Coronary artery (tissue), 2 donors: ENCODE measurements at regions not wholly inside any gene's neighbourhood (a gene's known extent, or its start where the extent isn't known, plus 50 kb on each side); places are given as distances from the start of the nearest gene placed in this dataset.
"Not testable (repeated sequence)": the region's sequence is repeated elsewhere in the genome, so short reads cannot be mapped to it uniquely, and the experiment has no call there.

Experiments used
- DNase-seq: peaks from one replicate; pipeline ENCODE4 v3.0.0-alpha.2; 2017; ENCODE audit warnings: low spot score
- H3K27ac ChIP-seq, 2 donors: fragments of 200-600 bp; sonication (generic); one replicate each; pipeline ENCODE4 v1.5.1; 2016 to 2019
- H3K4me3 ChIP-seq: fragments of 200-600 bp; sonication (generic); 2 replicates; pipeline ENCODE4 v1.5.1; 2016; ENCODE audit warnings: mild to moderate bottlenecking, moderate library complexity
- TF ChIP-seq, protein P1 (sequence below): fragments of 200-600 bp; sonication (generic); IDR thresholded peaks from one replicate; pipeline ENCODE4 v1.5.1; 2019; ENCODE audit warnings: antibody characterized with exemption

DNA sequence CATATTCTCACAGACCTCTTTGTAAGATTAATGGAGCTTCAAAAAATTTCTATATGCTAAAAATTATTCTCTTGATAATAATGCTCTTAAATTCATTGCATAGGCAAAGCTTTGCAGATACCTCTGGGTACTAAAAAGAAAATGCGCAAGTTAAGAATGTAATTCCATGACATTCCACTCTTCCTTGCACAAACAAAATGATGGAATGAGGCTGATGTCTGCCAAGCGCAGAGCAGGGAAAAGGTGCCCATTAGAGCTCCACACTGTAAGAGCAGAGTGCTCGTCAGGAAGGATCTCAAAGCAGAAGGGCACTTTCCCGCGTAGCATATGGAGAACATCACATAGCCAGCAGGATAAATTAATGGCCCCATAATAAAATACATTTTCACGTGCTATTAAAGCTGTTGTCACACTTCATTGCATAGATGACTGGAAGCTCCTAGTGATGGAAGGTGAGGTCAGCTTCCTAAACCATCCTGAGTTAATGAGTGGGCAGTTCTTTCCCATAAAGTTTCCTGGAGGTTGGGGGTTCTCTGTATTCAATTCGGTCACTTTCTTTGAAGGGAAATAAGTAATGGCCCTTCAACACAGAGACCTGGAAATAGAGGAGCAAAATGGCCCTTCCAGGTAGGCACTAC, 1058.9 kb downstream of the GALC start:
- Histone ChIP-seq H3K4me3 (no peak overlapping the region), H3K27ac (no peak overlapping the region)
- TF ChIP-seq, protein P1, sequence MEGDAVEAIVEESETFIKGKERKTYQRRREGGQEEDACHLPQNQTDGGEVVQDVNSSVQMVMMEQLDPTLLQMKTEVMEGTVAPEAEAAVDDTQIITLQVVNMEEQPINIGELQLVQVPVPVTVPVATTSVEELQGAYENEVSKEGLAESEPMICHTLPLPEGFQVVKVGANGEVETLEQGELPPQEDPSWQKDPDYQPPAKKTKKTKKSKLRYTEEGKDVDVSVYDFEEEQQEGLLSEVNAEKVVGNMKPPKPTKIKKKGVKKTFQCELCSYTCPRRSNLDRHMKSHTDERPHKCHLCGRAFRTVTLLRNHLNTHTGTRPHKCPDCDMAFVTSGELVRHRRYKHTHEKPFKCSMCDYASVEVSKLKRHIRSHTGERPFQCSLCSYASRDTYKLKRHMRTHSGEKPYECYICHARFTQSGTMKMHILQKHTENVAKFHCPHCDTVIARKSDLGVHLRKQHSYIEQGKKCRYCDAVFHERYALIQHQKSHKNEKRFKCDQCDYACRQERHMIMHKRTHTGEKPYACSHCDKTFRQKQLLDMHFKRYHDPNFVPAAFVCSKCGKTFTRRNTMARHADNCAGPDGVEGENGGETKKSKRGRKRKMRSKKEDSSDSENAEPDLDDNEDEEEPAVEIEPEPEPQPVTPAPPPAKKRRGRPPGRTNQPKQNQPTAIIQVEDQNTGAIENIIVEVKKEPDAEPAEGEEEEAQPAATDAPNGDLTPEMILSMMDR: no peak
- DNase-seq: no peak

DNA sequence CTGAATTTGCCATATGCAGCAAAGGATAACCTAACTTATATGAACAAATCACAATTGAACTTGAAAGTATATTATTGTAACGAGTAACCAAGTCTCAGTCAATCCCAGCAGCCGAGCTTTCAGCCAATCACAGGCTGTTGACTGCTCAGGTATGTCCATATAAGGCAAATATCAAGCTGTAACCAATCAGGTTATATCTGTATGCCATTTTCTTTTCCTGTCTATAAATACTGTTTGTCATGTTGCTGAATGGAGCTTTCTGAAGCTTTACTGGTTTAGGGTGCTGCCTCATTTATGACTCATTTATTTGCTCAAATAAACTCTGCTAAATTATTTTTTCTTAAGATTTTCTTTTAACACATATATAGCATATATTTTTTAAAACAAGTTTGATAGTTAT, 1059.5 kb downstream of the GALC start:
- Histone ChIP-seq H3K27ac (no peak overlapping the region), H3K4me3 (no peak overlapping the region)
- TF ChIP-seq, protein P1: no peak

DNA sequence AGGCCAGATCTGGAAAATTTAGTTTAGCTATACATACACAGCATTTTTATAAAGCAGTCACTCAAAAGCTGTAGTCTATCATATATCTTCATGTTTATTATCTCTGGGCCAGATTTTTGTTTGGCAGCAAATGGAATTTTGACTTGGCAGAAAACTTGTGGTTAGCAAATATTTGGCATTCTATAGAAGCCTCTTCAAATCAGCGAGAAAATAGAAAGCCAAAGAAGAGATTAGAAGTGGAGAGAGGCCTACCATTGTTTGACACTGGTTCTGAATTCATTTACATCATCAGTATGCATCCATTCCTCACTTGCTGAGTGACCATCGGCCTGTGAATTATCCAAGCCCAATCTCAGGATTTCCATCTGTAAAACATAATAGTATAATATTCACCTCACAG, 1077.6 kb downstream of the GALC start:
- Histone ChIP-seq H3K27ac (no peak overlapping the region), H3K4me3 (no peak overlapping the region)
- TF ChIP-seq, protein P1: no peak
- DNase-seq: no peak

More for the DNA sequence above, 1059.5 kb downstream of the GALC start:
- DNase-seq: no peak

DNA sequence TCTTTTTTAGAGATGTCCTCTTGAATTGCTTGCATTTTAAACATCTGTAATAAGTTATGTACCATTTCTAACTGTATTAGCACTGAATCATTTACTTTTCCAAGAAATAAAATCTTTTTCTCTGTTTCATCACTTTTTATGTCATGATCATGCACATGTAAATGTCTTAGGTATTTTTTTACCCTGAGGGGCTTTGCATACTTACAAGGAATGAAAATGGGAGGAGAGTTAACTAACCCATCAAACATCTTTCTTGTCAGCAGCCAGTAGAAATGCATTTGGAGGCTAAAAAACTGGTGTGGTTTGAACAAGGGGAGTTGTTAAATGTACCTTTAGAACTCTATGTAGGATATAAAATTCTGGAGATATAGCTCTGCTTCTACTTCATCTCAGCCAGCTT, 1080.3 kb downstream of the GALC start:
- DNase-seq: no peak
- Histone ChIP-seq H3K27ac (no peak overlapping the region), H3K4me3 (no peak overlapping the region)
- TF ChIP-seq, protein P1: no peak

DNA sequence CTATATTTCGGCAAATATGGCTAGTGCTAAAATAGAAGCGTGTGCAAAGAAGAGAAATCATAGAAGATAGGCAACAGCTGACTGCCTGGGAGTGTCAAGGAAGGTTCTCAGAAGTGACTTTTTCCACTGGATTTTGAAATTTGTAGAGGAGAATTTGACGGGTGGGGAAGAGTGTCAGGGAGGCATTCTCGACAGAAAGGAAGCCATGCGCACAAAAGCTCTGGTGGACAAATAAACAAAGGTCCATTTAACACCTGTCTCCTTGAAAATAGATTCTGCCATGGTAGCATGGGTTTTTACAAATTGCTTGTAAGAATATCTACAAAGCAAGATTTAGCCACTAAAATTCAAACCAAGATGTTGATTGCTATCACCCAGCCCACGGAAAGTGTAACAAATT, 1081.5 kb downstream of the GALC start:
- TF ChIP-seq, protein P1: no peak
- no peak for DNase-seq
- H3K4me3 ChIP-seq: no peak overlapping the region
- no peak overlapping the region for H3K27ac ChIP-seq

DNA sequence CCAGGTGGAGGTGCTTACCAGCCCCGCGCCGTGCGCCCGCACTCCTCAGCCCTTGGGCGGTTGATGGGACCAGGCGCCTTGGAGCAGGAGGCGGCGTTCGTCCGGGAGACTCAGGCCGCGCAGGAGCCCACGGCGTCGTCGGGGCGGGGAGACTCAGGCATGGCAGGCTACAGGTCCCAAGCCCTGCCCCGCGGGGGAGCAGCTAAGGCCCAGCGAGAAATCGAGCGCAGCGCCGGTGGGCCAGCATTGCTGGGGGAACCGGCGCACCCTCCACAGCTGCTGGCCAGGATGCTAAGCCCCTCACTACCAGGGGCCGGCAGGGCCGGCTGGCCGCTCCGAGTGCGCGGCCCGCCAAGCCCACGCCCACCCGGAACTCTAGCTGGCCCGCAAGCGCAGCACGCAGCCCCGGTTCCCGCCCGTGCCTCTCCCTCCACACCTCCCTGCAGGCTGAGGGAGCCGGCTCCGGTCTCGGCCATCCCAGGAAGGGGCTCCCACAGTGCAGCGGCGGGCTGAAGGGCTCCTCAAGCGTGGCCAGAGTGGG, 1087.5 kb downstream of the GALC start:
- not testable (repeated sequence) for DNase-seq, H3K27ac ChIP-seq, H3K4me3 ChIP-seq

DNA sequence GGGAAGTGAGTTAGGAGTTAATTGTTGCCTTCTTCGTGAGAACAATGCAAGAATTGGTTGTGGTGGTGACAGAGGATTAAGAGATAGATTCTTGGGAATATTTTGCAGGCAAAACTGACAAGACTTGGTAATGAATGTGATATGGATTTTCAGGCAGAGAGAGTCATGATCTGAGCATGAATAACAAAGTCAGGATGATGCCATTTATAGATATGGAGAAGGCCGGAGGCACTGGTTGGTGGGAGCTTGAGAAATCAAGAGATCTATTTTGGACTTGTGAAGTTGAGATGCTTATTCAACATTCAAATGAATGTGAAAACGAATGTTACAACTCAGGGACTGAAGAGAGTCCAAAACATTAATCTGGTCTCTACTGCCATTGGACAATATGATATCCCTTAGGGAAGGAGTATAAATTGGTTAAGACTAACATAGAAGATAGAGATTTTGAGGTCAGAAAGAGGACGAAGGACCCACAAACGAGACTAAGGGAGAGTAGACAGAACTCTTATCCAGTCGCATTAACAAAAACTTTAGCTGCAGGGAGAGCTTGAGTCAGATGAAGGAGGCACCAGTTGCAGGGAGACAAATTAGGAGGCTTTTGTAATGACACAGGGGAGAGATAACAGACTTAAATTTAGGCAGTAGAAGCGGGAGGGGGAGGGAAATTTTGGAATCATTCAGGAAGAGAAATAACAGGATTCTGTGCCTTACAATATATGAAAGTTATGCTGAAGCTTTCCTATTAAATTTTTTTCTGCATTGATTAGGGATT, 1090.6 kb downstream of the GALC start:
- TF ChIP-seq, protein P1: no peak
- Histone ChIP-seq H3K4me3 (no peak overlapping the region), H3K27ac (no peak overlapping the region)
- DNase-seq: no peak
